SK-N-SH treated with all-trans-retinoic acid at 6 μM for 48 hours (cell line): ENCODE measurements at regions not wholly inside any gene's neighbourhood (a gene's known extent, or its start where the extent isn't known, plus 50 kb on each side); places are given as distances from the start of the nearest gene placed in this dataset.

Source experiments
- CSDC2 ChIP-seq: fragments of 250-450 bp; sonication (Bioruptor Pico); IDR thresholded peaks from 2 replicates; pipeline ENCODE4 v1.5.0; 2020; ENCODE audit warnings: mild to moderate bottlenecking, moderate library complexity
- ISL1 ChIP-seq: fragments of 250-450 bp; sonication (Bioruptor Pico); IDR thresholded peaks from 2 replicates; pipeline ENCODE4 v2.1.2; 2022; ENCODE audit warnings: mild to moderate bottlenecking, moderate library complexity
- PATZ1 ChIP-seq: fragments of 250-450 bp; sonication (Bioruptor Pico); IDR thresholded peaks from 2 replicates; pipeline ENCODE4 v1.8.0; 2020; ENCODE audit warnings: mild to moderate bottlenecking, moderate library complexity, borderline replicate concordance
- RARB ChIP-seq: fragments of 250-450 bp; sonication (Bioruptor Pico); IDR thresholded peaks from 2 replicates; pipeline ENCODE4 v1.8.0; 2021; ENCODE audit warnings: mild to moderate bottlenecking, moderate library complexity
- TOX ChIP-seq: fragments of 250-450 bp; sonication (Bioruptor Pico); IDR thresholded peaks from 2 replicates; pipeline ENCODE4 v1.8.0; 2021; ENCODE audit warnings: mild to moderate bottlenecking, moderate library complexity, borderline replicate concordance
- TSHZ2 ChIP-seq: fragments of 250-450 bp; sonication (Bioruptor Pico); IDR thresholded peaks from 2 replicates; pipeline ENCODE4 v1.5.0; 2020; ENCODE audit warnings: mild to moderate bottlenecking, moderate library complexity
- ZFP3 ChIP-seq: fragments of 250-450 bp; sonication (Bioruptor Pico); IDR thresholded peaks from 2 replicates; pipeline ENCODE4 v1.5.0; 2020; ENCODE audit warnings: mild to moderate bottlenecking, moderate library complexity

DNA sequence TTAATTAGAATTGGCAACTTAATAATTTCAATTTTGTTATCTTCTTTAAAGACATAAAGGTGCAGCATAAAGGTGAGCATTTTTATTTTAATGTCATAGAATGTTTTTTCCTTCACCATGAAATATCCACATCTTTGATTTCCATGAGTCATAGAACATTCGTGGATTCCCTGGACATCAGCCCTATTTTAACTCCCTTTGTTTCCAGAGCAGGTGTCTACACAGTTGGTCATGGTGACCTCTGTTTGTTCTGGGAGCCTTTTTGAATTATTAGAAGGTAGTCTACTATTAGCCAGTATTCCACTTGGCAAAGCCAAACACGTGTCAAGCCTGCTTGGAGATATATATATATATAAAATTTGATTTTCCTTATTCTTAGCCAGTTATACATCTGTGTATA lies 572.9 kb downstream of the LTN1 start:
- TF ChIP-seq ISL1 (CRISPR knock-in tag) (no peak), TOX (CRISPR knock-in tag) (no peak), TSHZ2 (CRISPR knock-in tag) (no peak), CSDC2 (no peak), PATZ1 (CRISPR knock-in tag) (no peak), ZFP3 (CRISPR knock-in tag) (no peak), RARB (CRISPR knock-in tag) (no peak)
